ENCODE measurements at regions not wholly inside any gene's neighbourhood (a gene's known extent, or its start where the extent isn't known, plus 50 kb on each side); places are given as distances from the start of the nearest gene placed in this dataset.

GRCh38 chr20:1803932-1804501, 91.2 kb upstream of the SIRPA start:
- Histone ChIP-seq H3K79me2 (ENCODE audit: insufficient read depth, low read length) (no peaks in the 10 kb centered on the region), H3K9me2 (replicated peaks; ENCODE audit: insufficient read depth, low read length) (no peaks in the 10 kb centered on the region), H3K27ac (ENCODE audit: low read depth, low read length) (no peak overlapping the region), H3K4me3 (ENCODE audit: insufficient read depth, low read length, poor library complexity, severe bottlenecking) (peak overlapping the region; percentile 42), H3K9me3 (ENCODE audit: insufficient read depth, low read length) (no peaks in the 10 kb centered on the region), H3F3A (ENCODE audit: insufficient read depth) (no peaks in the 10 kb centered on the region), H4K20me1 (ENCODE audit: low read depth, low read length) (no peaks in the 10 kb centered on the region), H2AFZ (ENCODE audit: low read depth, low read length, severe bottlenecking) (peak overlapping the region; percentile 15), H3K27me3 (ENCODE audit: low read length) (no peaks in the 10 kb centered on the region), H3K4me2 (ENCODE audit: low read depth, low read length, poor library complexity, severe bottlenecking) (peak overlapping the region; percentile 57), H3K36me3 (ENCODE audit: low read length) (no peaks in the 10 kb centered on the region), H3K9ac (ENCODE audit: low read length) (peak overlapping the region; percentile 54)
- TF ChIP-seq CTCF (IDR thresholded peaks at IDR 0.05; ENCODE audit: insufficient read depth, low read length, poor library complexity, severe bottlenecking) = no peak
- no peak for TF ChIP-seq EZH2phosphoT487 (conservative IDR thresholded peaks at IDR 0.05; ENCODE audit: low read length)

- Histone ChIP-seq H3K4me3 (ENCODE audit: insufficient read depth, low read length, poor library complexity, severe bottlenecking) (peak overlapping the region; percentile 42), H3K36me3 (ENCODE audit: low read length) (no peaks in the 10 kb centered on the region), H3K27me3 (ENCODE audit: low read length) (no peaks in the 10 kb centered on the region), H3K4me2 (ENCODE audit: low read depth, low read length, poor library complexity, severe bottlenecking) (peak overlapping the region; percentile 57), H4K20me1 (ENCODE audit: low read depth, low read length) (no peaks in the 10 kb centered on the region), H3F3A (ENCODE audit: insufficient read depth) (no peaks in the 10 kb centered on the region), H3K9me3 (ENCODE audit: insufficient read depth, low read length) (no peaks in the 10 kb centered on the region), H3K27ac (ENCODE audit: low read depth, low read length) (no peak overlapping the region), H2AFZ (ENCODE audit: low read depth, low read length, severe bottlenecking) (peak overlapping the region; percentile 15), H3K79me2 (ENCODE audit: insufficient read depth, low read length) (no peaks in the 10 kb centered on the region), H3K9ac (ENCODE audit: low read length) (peak overlapping the region; percentile 54), H3K9me2 (replicated peaks; ENCODE audit: insufficient read depth, low read length) (no peaks in the 10 kb centered on the region)
- no peak for TF ChIP-seq CTCF (IDR thresholded peaks at IDR 0.05; ENCODE audit: insufficient read depth, low read length, poor library complexity, severe bottlenecking)
- no peak for TF ChIP-seq EZH2phosphoT487 (conservative IDR thresholded peaks at IDR 0.05; ENCODE audit: low read length)
Measured at GRCh38 chr20:1803061-1803931, 91.9 kb upstream of the SIRPA start.

GRCh38 chr20:1802385-1803060, 92.7 kb upstream of the SIRPA start:
- H3K27ac ChIP-seq (ENCODE audit: low read depth, low read length) = no peak overlapping the region
- no peaks in the 10 kb centered on the region for H3K79me2 ChIP-seq (ENCODE audit: insufficient read depth, low read length)
- H3K4me2 ChIP-seq (ENCODE audit: low read depth, low read length, poor library complexity, severe bottlenecking) = peak overlapping the region; percentile 57
- H3K27me3 ChIP-seq (ENCODE audit: low read length) = no peaks in the 10 kb centered on the region
- H2AFZ ChIP-seq (ENCODE audit: low read depth, low read length, severe bottlenecking) = peak overlapping the region; percentile 15
- H3K9me2 ChIP-seq (replicated peaks; ENCODE audit: insufficient read depth, low read length) = no peaks in the 10 kb centered on the region
- no peaks in the 10 kb centered on the region for H3K9me3 ChIP-seq (ENCODE audit: insufficient read depth, low read length)
- TF ChIP-seq CTCF (IDR thresholded peaks at IDR 0.05; ENCODE audit: insufficient read depth, low read length, poor library complexity, severe bottlenecking) (peak; percentile 65), EZH2phosphoT487 (conservative IDR thresholded peaks at IDR 0.05; ENCODE audit: low read length) (no peak)
- H3K36me3 ChIP-seq (ENCODE audit: low read length) = no peaks in the 10 kb centered on the region
- no peaks in the 10 kb centered on the region for H4K20me1 ChIP-seq (ENCODE audit: low read depth, low read length)
- H3K9ac ChIP-seq (ENCODE audit: low read length) = peak overlapping the region; percentile 54
- peak overlapping the region; percentile 42 for H3K4me3 ChIP-seq (ENCODE audit: insufficient read depth, low read length, poor library complexity, severe bottlenecking)
- H3F3A ChIP-seq (ENCODE audit: insufficient read depth) = no peaks in the 10 kb centered on the region
